C4-2B (cell line): ENCODE measurements at regions not wholly inside any gene's neighbourhood (a gene's known extent, or its start where the extent isn't known, plus 50 kb on each side); places are given as distances from the start of the nearest gene placed in this dataset.
A peak's percentile ranks its signal among the peaks of the same experiment; 100 is the strongest.

ENCODE experiments used
- H3K27ac ChIP-seq: fragments of 450-650 bp; 2 replicates; pipeline ENCODE4 v1.5.1; 2017
- CTCF ChIP-seq: fragments of 450-650 bp; conservative IDR thresholded peaks from 2 replicates; pipeline ENCODE4 v1.5.1; 2017; ENCODE audit warnings: mild to moderate bottlenecking
- ZFX ChIP-seq: fragments of 450-650 bp; IDR thresholded peaks from 2 replicates; pipeline ENCODE4 v1.6.1; 2017

GRCh38 chr2:83595121-83595690 lies 863.9 kb downstream of the SUCLG1 start:
- no peak for TF ChIP-seq ZFX
- TF ChIP-seq CTCF, result no peak
- no peak overlapping the region for H3K27ac ChIP-seq

GRCh38 chr2:83594241-83595120 lies 864.6 kb downstream of the SUCLG1 start:
- no peak for TF ChIP-seq CTCF
- TF ChIP-seq ZFX, result no peak
- no peak overlapping the region for H3K27ac ChIP-seq

GRCh38 chr2:83587309-83587708 lies 871.8 kb downstream of the SUCLG1 start:
- H3K27ac ChIP-seq, result no peak overlapping the region
- TF ChIP-seq CTCF (peak; percentile 25), ZFX (no peak)

GRCh38 chr2:83585250-83585649 lies 873.8 kb downstream of the SUCLG1 start:
- no peak for TF ChIP-seq ZFX
- no peak for TF ChIP-seq CTCF
- H3K27ac ChIP-seq, result no peak overlapping the region

- TF ChIP-seq CTCF, result no peak
- no peak for TF ChIP-seq ZFX
- H3K27ac ChIP-seq, result no peak overlapping the region
Observed at GRCh38 chr2:83584672-83585071, 874.4 kb downstream of the SUCLG1 start.

GRCh38 chr2:83582589-83582988 lies 876.5 kb downstream of the SUCLG1 start:
- TF ChIP-seq ZFX (no peak), CTCF (no peak)
- no peak overlapping the region for H3K27ac ChIP-seq

GRCh38 chr2:83579507-83579906 lies 879.6 kb downstream of the SUCLG1 start:
- H3K27ac ChIP-seq, result no peak overlapping the region
- TF ChIP-seq ZFX (no peak), CTCF (no peak)
